OCI-LY3 (cell line): ENCODE measurements at regions not wholly inside any gene's neighbourhood (a gene's known extent, or its start where the extent isn't known, plus 50 kb on each side); places are given as distances from the start of the nearest gene placed in this dataset.

Source experiments
- H2AFZ ChIP-seq: fragments of 200-600, 300-600 bp; shearing (Covaris generic); 2 replicates; pipeline ENCODE4 v1.6.0; 2014; ENCODE audit warnings: antibody characterized with exemption, low read depth, low read length
- H3K27ac ChIP-seq: fragments of 200-600, 300-600 bp; sonication (generic); 2 replicates; pipeline ENCODE4 v1.5.1; 2014; ENCODE audit warnings: mild to moderate bottlenecking, low read length, moderate library complexity, mixed read lengths
- H3K27me3 ChIP-seq: fragments of 200-600, 300-600 bp; sonication (generic); 2 replicates; pipeline ENCODE4 v1.6.1; 2014; ENCODE audit warnings: low read depth, low read length, mixed read lengths
- H3K36me3 ChIP-seq: fragments of 200-600, 300-600 bp; sonication (generic); replicated peaks from 2 replicates; pipeline ENCODE3; 2014; ENCODE audit warnings: low read depth, low read length, mixed read lengths
- H3K4me1 ChIP-seq: fragments of 300-600, 200-600 bp; sonication (generic); 2 replicates; pipeline ENCODE4 v1.6.1; 2014; ENCODE audit warnings: low read length, mixed read lengths
- H3K4me2 ChIP-seq: fragments of 200-600, 300-600 bp; sonication (generic); 2 replicates; pipeline ENCODE4 v1.6.1; 2014; ENCODE audit warnings: low read length, mixed read lengths
- H3K4me3 ChIP-seq: fragments of 300-600, 200-600 bp; sonication (generic); 2 replicates; pipeline ENCODE4 v1.5.1; 2014; ENCODE audit warnings: antibody characterized with exemption, mild to moderate bottlenecking, low read length, moderate library complexity
- H3K79me2 ChIP-seq: fragments of 300-600, 200-600 bp; shearing (Covaris generic); 2 replicates; pipeline ENCODE4 v1.6.1; 2014; ENCODE audit warnings: mild to moderate bottlenecking, low read length, mixed read lengths
- H3K9ac ChIP-seq: fragments of 300-600, 200-600 bp; shearing (Covaris generic); 2 replicates; pipeline ENCODE4 v1.6.0; 2014; ENCODE audit warnings: mild to moderate bottlenecking, low read length, moderate library complexity
- H3K9me3 ChIP-seq: fragments of 200-600, 300-600 bp; shearing (Covaris generic); 2 replicates; pipeline ENCODE4 v1.6.1; 2014; ENCODE audit warnings: low read length, mixed read lengths; ENCODE audit not compliant: insufficient read depth
- H4K20me1 ChIP-seq: fragments of 200-600, 300-600 bp; sonication (generic); 2 replicates; pipeline ENCODE4 v1.6.1; 2016; ENCODE audit warnings: low read length, mixed read lengths; ENCODE audit not compliant: insufficient read depth
- CTCF ChIP-seq: fragments of 200-600, 300-600 bp; sonication (generic); IDR thresholded peaks from 2 replicates; pipeline ENCODE4 v1.5.1; 2014; ENCODE audit warnings: antibody characterized with exemption, low read length, low read depth
- EZH2phosphoT487 ChIP-seq: fragments of 200-600 bp; shearing (Covaris generic); IDR thresholded peaks from 2 replicates; pipeline ENCODE4 v1.6.1; 2018; ENCODE audit warnings: antibody characterized with exemption, mixed run types, low read depth

GRCh38 chr13:72255908-72256307 is 388.9 kb upstream of the DACH1 start:
- no peaks in the 10 kb centered on the region for H3K79me2 ChIP-seq
- no peak overlapping the region for H3K4me3 ChIP-seq
- H3K27me3 ChIP-seq, result no peaks in the 10 kb centered on the region
- H3K9ac ChIP-seq, result no peak overlapping the region
- H3K27ac ChIP-seq, result no peak overlapping the region
- TF ChIP-seq CTCF, result peak; percentile 79
- TF ChIP-seq EZH2phosphoT487, result no peak
- H3K36me3 ChIP-seq, result no peaks in the 10 kb centered on the region
- H2AFZ ChIP-seq, result 0 out of 2 replicates have a peak overlapping the region, but pooled peaks have one; percentile 3
- no peaks in the 10 kb centered on the region for H4K20me1 ChIP-seq
- peaks cover 6% of the 10 kb centered on the region; the same call in 1 of the 2 replicates for H3K4me1 ChIP-seq
- H3K9me3 ChIP-seq, result no peaks in the 10 kb centered on the region
- H3K4me2 ChIP-seq, result peak overlapping the region; percentile 37

- TF ChIP-seq EZH2phosphoT487 (no peak), CTCF (no peak)
- Histone ChIP-seq H3K79me2 (no peaks in the 10 kb centered on the region), H3K27ac (no peak overlapping the region)
These were observed 386.8 kb upstream of the DACH1 start for GRCh38 chr13:72253754-72254153.

GRCh38 chr13:72246396-72246795 is 379.4 kb upstream of the DACH1 start:
- H3K27ac ChIP-seq, result no peak overlapping the region
- H3K27me3 ChIP-seq, result no peaks in the 10 kb centered on the region
- H3K36me3 ChIP-seq, result no peaks in the 10 kb centered on the region
- H3K4me2 ChIP-seq, result no peak overlapping the region
- H2AFZ ChIP-seq, result no peak overlapping the region
- no peak overlapping the region for H3K4me3 ChIP-seq
- no peaks in the 10 kb centered on the region for H3K9me3 ChIP-seq
- TF ChIP-seq CTCF, result no peak
- no peak for TF ChIP-seq EZH2phosphoT487
- 0 out of 2 replicates have a peak, but pooled peaks cover 3% of the 10 kb centered on the region for H3K4me1 ChIP-seq
- no peaks in the 10 kb centered on the region for H4K20me1 ChIP-seq
- no peaks in the 10 kb centered on the region for H3K79me2 ChIP-seq
- no peak overlapping the region for H3K9ac ChIP-seq

More at GRCh38 chr13:72253754-72254153, 386.8 kb upstream of the DACH1 start:
- Histone ChIP-seq H2AFZ (no peak overlapping the region), H4K20me1 (no peaks in the 10 kb centered on the region), H3K4me3 (no peak overlapping the region), H3K36me3 (no peaks in the 10 kb centered on the region), H3K9me3 (no peaks in the 10 kb centered on the region), H3K27me3 (no peaks in the 10 kb centered on the region), H3K4me1 (no peaks in the 10 kb centered on the region), H3K9ac (no peak overlapping the region), H3K4me2 (no peak overlapping the region)

GRCh38 chr13:72244788-72245187 is 377.8 kb upstream of the DACH1 start:
- Histone ChIP-seq H4K20me1 (no peaks in the 10 kb centered on the region), H3K9ac (no peak overlapping the region), H3K79me2 (no peaks in the 10 kb centered on the region), H3K36me3 (no peaks in the 10 kb centered on the region), H3K4me1 (0 out of 2 replicates have a peak, but pooled peaks cover 3% of the 10 kb centered on the region), H3K4me3 (no peak overlapping the region), H3K27me3 (no peaks in the 10 kb centered on the region), H3K4me2 (no peak overlapping the region), H3K9me3 (0 out of 2 replicates have a peak, but pooled peaks cover 2% of the 10 kb centered on the region), H3K27ac (no peak overlapping the region), H2AFZ (no peak overlapping the region)
- TF ChIP-seq CTCF (no peak), EZH2phosphoT487 (no peak)
